PFSK-1 (cell line): ENCODE measurements at regions not wholly inside any gene's neighbourhood (a gene's known extent, or its start where the extent isn't known, plus 50 kb on each side); places are given as distances from the start of the nearest gene placed in this dataset.

Experiments
- FOXP2 ChIP-seq: optimal IDR thresholded peaks from 2 replicates; pipeline ENCODE3; 2011; ENCODE audit warnings: borderline replicate concordance, control low read depth, inconsistent platforms; ENCODE audit not compliant: insufficient read depth; ENCODE audit errors: extremely low read length, extremely low read depth
- POLR2AphosphoS5 ChIP-seq: IDR thresholded peaks from 2 replicates; pipeline ENCODE4 v1.6.1; 2012; ENCODE audit warnings: low read depth, mild to moderate bottlenecking, control low read depth, low read length, moderate library complexity
- SIN3A ChIP-seq: IDR thresholded peaks from 2 replicates; pipeline ENCODE4 v1.6.1; 2012; ENCODE audit warnings: mild to moderate bottlenecking, low read length, moderate library complexity, borderline replicate concordance; ENCODE audit not compliant: insufficient read depth
- TAF1 ChIP-seq: IDR thresholded peaks from 2 replicates; pipeline ENCODE4 v1.6.1; 2012; ENCODE audit warnings: low read length, control low read depth, borderline replicate concordance; ENCODE audit not compliant: insufficient read depth
- TF ChIP-seq, protein P1 (sequence below), 2 experiments: IDR thresholded peaks; 2 replicates each; pipeline versions ENCODE4 v1.6.1 to v1.8.0; 2011 to 2012; ENCODE audit warnings: low read depth in 2 of 2, low read length in 2 of 2, control low read depth in 1 of 2, inconsistent platforms in 1 of 2, mild to moderate bottlenecking in 1 of 2, moderate library complexity in 1 of 2; ENCODE audit not compliant: insufficient read depth in 1 of 2

DNA sequence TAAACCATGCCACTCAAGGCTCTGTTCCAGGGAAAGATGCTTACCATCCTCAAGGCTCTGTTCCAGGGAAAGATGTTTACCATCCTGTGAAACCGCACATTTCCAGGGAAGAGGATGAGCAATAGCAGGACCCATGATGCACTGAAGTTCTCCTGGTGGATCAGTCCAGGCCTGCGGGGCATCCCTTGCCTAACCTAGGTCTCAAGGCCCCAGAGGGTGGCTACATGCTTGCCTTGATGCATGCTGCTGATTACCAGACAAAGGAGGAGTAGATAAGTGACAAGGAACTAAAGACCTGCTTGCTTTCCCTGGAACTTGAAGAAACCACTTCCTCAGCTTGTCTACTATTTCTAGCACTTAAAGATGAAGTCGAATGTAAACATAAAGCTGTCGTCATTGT is 111.0 kb upstream of the LINC00305 start:
- TF ChIP-seq POLR2AphosphoS5 = no peak
- no peak for TF ChIP-seq SIN3A

DNA sequence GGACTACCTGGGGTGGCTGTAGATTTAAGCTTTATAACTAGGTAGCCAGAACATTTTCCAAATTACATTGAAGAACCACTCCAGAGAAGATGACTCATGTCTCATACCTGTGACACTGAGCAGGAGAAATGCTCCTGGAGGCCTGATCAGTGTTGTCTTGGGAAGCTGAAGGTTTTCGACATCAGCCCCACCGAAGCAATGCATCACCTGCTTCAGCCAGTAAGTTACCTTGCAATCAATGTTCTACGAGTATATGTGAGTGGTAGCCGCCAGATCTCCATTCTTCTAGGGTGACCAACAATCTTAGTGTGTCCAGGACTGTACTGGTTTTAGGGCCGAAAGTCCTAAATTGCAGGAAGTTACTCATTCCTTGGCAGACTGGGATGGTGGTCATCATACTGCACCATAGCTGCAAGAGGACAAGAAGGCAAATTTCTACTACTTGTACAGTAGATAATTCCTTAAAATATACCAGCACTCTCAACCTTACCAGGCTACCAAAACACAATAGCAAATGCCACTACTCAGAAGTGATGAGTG is 109.3 kb upstream of the LINC00305 start:
- TF ChIP-seq POLR2AphosphoS5 (no peak), SIN3A (no peak), TAF1 (no peak), FOXP2 (no peak)
- TF ChIP-seq, protein P1, sequence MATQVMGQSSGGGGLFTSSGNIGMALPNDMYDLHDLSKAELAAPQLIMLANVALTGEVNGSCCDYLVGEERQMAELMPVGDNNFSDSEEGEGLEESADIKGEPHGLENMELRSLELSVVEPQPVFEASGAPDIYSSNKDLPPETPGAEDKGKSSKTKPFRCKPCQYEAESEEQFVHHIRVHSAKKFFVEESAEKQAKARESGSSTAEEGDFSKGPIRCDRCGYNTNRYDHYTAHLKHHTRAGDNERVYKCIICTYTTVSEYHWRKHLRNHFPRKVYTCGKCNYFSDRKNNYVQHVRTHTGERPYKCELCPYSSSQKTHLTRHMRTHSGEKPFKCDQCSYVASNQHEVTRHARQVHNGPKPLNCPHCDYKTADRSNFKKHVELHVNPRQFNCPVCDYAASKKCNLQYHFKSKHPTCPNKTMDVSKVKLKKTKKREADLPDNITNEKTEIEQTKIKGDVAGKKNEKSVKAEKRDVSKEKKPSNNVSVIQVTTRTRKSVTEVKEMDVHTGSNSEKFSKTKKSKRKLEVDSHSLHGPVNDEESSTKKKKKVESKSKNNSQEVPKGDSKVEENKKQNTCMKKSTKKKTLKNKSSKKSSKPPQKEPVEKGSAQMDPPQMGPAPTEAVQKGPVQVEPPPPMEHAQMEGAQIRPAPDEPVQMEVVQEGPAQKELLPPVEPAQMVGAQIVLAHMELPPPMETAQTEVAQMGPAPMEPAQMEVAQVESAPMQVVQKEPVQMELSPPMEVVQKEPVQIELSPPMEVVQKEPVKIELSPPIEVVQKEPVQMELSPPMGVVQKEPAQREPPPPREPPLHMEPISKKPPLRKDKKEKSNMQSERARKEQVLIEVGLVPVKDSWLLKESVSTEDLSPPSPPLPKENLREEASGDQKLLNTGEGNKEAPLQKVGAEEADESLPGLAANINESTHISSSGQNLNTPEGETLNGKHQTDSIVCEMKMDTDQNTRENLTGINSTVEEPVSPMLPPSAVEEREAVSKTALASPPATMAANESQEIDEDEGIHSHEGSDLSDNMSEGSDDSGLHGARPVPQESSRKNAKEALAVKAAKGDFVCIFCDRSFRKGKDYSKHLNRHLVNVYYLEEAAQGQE (IDR thresholded peaks at IDR 0.05; ENCODE audit: insufficient read depth in 1 of 2, low read depth in 2 of 2, low read length in 2 of 2) = no peak

DNA sequence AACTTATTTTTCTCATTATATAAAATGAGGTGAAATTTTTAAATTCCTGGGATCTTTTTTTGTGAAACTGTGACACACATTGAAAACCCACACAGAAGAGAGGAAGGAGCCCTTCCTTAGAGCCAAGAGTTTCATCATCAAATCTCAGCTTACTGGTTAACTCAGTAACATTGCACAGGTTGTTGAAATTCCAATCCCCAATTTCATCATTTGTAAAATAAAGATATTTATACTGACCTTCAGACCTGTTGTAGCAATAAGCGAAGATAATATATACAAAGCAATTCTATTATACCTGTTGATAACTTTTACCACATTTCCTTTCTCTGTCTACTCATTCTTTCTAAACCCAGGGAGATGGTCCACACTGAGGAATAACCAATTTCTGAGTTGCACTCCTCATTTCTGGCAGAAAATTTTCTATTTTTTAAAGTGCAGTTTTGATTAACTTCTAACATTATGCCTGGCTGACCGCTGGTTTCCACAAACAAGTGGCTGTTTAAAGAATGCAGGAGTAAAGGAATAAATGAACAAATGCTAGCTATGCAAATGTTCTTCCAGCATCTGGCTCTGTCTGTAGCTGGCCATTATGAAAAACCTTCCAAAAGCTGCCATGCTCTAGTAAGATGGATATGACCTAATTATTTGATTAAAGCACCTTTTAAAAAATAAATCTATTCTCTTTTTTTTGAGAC is 105.7 kb upstream of the LINC00305 start:
- TF ChIP-seq FOXP2 = no peak
- TF ChIP-seq, protein P1 (IDR thresholded peaks at IDR 0.05; ENCODE audit: insufficient read depth in 1 of 2, low read depth in 2 of 2, low read length in 2 of 2) = no peak
- TF ChIP-seq SIN3A = no peak
- TF ChIP-seq POLR2AphosphoS5 = no peak
- no peak for TF ChIP-seq TAF1

DNA sequence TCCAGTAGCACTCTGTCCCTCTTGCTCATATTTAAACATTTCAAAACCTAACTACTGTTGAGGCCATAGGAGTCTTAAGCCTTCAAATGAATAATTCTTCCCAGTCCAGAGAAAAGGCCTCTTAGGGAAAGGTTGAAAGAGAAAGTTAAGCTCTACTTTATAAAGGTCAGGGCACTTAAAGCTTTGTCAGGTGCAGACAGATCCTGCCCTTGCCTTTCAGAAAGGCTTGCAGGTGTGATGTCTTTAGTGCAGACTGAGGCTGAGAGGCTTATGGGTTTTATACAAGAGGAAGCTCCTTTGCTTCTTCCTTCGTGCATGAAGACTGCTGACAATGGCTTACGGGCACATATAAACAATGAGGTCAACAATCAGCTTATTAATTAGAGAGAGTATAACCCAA is 105.0 kb upstream of the LINC00305 start:
- TF ChIP-seq POLR2AphosphoS5 (no peak), TAF1 (no peak), FOXP2 (no peak), SIN3A (no peak)
- TF ChIP-seq, protein P1 (IDR thresholded peaks at IDR 0.05; ENCODE audit: insufficient read depth in 1 of 2, low read depth in 2 of 2, low read length in 2 of 2) = no peak

DNA sequence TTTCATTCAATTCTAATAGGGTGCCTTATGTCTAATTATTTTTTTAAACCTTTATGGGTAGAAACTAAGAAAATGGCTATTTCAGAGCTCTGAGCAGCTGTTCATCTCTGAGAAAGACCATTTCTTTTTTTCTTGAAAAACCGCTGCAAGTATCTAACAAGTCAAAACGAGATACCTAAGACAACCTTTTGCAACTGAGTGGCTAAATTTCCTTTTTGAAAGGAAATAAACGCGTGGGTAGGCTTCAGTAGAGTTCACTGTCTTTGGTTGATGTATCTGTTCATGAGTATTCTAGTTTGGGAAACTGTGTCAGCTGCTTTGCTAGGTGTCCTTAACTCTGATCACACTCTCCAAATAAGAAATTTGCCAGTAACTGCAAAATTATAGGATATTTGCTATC is 104.3 kb upstream of the LINC00305 start:
- TF ChIP-seq FOXP2 (no peak), SIN3A (no peak), POLR2AphosphoS5 (no peak), TAF1 (no peak)
- TF ChIP-seq, protein P1 (IDR thresholded peaks at IDR 0.05; ENCODE audit: insufficient read depth in 1 of 2, low read depth in 2 of 2, low read length in 2 of 2) = no peak
